ENCODE measurements at regions not wholly inside any gene's neighbourhood (a gene's known extent, or its start where the extent isn't known, plus 50 kb on each side); places are given as distances from the start of the nearest gene placed in this dataset.
"Not testable (repeated sequence)": the region's sequence is repeated elsewhere in the genome, so short reads cannot be mapped to it uniquely, and the experiment has no call there.

DNA sequence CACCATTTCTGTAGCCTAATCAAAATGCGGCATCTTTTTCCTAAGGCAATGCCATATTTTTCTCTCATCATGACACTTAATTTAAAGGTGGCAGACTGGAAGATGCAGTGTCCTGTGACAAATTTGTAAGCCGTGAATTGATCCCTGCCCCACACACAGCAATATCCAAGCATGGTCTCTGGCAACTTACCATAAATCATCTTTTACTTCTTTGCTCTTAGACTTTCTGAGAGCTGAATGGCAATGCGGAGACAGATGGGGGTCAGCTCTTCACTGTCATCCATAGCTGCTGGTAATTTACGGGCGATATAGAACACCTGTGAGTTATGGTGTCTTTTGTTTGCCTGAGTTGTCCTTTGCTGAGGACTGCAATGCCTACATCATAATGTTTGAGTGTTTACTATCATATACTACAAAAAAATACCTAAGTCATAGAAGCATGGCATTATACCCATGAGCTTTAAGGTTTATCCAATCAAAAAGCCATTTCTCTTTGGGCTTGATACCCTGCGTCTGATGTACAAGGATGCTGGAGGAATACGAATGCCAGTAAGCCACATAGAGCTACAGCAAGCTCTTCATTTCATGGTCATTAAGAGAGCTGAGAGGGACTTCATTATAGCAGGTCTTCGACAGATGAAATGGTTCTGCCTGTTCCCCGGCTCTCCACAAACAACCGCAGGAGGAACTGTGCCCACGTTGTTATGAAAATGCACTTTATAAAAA is 148.1 kb downstream of the TRIML1 start:
- no peak for DNase-seq

DNA sequence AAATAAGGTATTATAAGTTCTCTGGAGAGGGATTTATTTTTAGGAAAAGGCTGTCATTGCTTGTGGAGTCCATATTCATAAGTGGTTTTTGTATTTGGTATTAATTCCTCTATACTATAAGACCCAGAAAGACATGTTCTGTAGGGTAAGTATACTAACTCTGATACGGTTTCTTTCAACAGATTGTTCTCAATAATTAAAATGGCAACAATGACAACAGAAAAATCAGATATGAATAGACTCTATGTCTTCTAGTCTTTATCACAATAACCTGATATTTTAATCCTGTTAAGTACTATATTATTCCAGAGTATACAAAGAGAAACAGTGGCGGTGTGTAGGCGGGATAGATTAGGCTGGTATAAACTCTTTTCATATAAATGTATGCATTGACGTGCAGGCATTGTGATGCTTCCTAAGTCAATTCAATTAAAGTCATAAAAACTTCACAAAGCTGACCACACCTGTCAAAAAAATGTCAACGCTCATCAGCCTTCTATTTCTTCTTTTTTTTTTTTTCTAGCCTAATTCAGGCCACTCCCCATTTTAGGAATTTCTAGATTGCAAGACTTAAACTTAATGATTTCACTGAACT is 150.4 kb downstream of the TRIML1 start:
- no peak for DNase-seq

DNA sequence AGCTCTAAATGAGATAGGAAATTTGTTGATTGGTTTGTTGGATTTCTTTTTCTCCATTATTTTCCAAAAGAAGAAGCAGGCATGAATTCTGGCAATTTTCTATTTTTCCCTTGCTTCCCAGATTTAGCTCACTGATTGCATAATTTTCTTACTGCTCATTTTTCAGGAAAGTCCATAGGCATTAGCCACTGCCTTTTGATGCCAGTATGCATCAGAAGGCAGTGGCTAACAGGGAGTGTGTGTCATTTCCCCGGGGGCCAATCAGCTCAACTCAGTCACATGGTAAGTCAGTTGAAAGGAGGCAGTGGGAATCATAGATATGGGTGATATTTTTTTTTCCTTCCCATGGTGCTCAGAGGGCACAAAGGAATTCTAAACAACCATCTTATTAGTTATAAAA is 156.7 kb downstream of the TRIML1 start:
- no peak for DNase-seq

DNA sequence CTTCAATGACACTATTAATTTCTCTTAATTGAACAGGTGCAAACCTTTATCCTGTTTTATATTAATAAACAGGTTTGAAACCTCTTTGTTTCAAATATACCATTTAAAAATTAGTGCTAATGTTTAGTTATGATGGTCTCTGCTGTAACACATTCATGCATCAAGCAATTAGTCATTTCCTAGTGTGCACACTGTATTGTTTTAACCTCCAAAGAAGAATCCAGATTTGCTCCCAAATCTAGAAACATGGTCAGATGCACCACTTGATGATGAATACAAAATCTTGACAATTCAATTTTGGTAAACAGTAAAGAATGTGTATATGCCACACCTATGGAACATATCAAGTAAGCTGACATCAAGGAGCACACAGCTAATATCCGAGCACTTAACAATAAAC is 157.1 kb downstream of the TRIML1 start:
- no peak for DNase-seq

DNA sequence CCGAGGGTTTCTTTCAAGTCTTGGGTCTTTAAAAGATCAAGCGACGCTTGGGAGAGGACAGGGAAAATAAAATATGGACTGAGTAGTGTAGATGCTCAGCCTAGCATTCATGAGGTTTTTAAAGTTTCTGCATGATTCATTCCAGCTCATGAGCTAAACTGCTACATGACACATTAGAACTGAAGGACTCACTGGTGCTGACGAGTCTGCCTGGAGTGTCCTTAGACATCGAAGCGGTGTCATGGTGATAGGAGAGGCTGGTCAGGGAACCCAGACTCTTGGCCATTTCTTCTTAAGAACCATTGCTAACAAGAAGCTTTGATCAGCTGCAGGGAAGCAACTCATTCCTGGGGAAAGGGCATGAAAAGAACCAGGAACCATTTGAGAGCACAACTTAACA is 158.6 kb downstream of the TRIML1 start:
- DNase-seq: no peak

DNA sequence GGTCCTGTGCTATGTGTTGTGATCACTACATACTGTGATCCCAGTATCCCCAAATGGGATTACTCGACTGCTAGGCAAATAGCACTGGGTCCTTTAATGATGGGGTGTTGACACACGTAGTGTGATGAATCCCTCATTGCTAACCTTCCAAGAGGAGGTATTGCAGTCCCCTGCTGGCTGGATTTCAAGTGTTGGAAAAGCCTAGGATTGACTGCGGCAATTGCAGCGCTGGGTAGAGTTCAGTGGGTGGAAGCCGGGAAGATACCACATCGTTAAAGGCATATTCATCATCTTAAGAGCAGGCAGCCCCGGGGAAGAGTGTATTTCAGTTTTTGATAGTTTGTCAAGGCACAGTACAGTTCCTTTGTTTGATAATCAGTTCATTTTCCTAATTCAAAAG is 159.9 kb downstream of the TRIML1 start:
- no peak for DNase-seq

DNA sequence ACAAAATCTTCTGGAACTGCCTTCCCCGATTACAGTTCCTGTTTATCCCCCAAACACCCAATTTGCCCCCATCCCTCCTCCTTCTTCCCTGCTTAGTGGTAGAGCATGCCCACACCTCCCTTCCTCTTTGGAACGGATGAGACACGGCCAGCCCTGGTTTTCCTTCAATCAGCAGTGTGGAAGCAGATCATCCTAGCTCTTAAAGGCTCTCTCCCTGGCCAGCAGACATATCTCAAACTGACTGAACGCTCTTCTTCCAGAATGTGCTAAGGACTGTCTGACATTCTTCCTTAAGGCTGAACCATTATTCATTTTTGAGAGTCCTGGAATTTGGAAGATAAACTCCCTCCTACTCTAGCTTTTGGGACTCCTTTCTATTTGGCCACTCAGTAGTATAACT is 161.1 kb downstream of the TRIML1 start:
- DNase-seq: no peak

DNA sequence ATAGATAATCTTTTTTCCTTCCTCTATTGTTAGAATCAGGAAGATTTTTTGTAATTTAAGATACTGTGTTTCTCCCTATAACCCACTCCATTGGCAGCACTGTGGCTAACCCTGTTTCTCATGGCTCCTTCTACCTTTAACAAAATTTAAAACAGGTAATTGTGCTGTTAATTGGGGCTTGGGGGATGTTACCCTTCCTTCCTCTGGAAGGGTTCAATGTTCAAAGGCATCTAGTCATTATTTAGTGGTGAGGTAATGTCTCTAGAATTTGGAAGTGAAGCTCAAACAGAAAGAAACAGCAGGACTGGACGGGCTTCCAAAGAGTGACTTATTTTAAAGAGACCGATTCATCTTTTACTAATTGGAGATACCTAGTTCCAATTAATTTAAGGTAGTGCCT is 166.4 kb downstream of the TRIML1 start:
- DNase-seq: no peak

DNA sequence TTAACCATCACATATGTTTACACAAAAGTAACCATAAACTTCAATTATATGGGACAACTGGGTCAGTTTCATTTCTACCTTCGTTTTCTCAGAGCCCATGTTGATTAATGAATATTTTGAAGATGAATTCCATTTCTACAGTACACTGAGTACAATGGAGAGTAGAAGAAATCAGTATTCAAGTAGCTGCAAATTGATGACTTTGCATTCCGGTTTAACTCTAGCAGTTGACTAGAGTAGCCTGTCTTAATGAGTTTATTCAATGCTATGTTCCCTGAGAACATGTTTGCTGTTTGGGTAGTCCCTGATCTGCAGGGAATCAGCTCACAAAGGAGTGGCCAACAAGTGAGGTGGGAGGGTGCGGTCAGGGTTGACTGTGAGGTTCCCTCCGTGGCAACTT is 168.3 kb downstream of the TRIML1 start:
- DNase-seq: no peak

DNA sequence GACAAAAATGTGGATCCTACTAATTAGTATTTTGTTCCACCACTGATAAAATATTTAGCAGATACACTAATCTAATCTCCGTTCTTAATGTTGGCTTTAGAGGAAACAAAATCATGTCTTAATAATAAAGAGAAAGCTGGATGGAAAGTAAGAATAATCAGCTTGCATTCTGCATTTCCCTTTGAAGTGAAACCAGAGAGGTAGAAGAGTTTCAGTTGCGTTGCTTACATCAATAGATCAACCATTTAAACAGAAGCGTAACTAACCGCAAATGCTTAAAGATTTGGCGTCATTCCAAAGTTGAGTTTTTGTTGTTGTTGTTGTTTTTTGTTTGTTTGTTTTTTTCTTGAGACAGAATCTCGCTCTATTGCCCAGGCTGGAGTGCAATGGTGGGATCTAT is 168.9 kb downstream of the TRIML1 start:
- no peak for DNase-seq

DNA sequence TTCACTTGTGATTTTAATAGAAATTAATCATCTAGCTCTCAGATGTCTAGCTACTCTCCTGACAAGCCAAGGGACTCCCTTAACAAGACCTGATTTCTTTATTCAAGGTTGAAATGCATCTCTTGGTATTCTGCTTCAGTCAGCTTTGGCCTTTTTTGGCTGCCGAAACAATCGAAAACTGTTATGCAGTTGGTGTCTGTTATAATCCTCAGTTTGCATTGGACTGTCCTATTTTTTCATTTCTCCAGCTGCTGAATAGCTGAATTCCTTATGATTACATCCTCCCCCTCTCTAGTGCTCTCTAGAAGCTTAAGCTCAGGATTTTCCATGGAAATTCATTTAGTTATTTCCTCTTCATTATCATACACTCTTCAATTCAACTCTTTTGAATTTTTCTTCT is 177.2 kb downstream of the TRIML1 start:
- no peak for DNase-seq

DNA sequence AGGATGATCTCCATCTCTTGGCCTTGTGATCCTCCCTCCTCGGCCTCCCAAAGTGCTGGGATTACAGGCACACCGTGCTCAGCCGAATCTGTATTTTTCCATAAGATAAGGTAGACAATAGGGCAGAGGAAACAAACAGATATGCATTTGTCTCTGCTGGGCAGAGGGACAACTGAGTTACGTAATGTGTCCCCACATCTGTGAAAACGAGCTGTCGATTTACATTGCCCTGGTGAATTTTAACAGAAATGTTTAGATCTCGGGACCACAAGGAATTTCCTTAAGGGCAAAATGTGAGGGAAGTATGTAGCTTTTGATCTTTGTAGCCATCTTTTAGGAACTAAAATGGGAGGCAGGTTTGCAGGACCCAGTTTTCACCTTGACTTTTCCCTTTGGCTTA is 189.7 kb downstream of the TRIML1 start:
- no peak for DNase-seq

DNA sequence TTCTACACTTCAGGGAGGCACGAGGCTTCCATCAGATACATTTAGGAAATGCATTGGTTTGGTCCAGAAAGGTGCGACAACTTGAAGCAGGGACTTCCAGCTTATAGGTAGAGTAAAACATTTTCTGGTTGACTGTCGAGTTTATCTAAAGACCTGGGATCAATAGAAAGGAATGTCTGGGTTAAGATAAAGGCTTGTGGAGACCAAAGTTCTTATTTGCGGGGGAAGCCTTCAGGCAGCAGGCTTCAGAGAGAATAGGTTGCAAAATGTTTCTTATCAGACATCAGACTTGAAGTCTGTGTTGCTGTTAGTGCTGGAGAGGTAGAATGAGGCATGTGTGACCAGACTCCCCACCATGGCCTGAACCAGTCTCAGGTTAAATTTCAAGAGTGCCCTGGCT is 190.3 kb downstream of the TRIML1 start:
- no peak for DNase-seq

DNA sequence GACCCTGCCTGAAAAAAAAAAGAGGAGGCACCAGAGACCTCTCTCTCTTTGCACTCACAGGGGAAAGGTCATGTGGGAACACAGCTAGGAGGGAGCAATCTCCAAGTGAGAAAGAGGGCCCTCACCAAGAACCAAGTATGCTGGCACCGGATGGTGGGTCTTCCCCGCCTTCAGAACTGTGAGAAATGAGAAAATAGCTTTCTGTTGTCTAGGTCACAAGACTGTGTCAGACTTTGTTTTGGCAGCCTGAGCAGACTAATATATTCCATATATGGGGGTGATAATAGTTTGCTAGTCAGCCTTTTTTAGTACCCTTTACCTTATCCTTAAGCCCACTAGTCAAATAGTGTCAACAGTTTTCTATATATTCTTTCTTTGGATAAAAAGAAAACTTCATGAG is 193.0 kb downstream of the TRIML1 start:
- DNase-seq: no peak

DNA sequence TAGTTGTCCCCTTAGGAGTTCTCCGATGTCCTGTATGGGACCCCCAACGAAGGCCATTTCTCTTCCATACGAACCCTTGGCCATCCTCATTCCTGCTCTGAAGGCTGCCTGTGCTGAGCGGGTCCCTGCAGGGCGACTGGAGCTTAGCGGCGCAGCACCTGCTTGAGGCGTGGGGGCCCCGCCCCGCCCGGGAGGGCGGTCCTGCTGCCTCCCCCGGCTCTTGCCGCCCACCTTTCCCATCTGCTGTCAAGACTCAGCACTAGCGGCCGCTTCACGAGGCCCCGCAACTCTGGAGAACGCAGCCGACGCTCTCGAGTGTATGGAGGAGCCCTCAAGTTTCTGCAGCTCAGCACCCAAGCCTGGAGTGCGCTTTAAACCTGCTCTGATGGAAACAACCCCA is 197.7 kb downstream of the TRIML1 start:
- no peak for DNase-seq

DNA sequence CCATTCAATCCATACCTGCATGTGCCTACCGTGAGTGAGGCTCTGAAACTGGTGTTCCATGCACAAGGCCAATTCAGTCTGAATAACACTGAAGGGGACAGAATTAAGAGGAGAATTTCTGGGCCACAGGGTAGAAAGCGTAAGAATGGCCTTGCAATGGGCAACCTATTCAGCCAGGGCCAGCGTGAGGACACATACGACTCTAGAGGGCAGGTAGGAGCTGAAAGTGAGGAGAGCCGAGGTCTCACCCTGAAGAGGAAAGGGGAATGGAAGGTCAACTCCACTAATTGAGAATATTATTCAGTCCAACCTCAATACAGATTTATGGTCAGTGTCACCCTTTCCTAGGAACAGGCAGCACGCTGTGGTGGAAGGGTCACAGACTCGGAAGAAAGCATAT is 202.2 kb downstream of the TRIML1 start:
- no peak for DNase-seq

DNA sequence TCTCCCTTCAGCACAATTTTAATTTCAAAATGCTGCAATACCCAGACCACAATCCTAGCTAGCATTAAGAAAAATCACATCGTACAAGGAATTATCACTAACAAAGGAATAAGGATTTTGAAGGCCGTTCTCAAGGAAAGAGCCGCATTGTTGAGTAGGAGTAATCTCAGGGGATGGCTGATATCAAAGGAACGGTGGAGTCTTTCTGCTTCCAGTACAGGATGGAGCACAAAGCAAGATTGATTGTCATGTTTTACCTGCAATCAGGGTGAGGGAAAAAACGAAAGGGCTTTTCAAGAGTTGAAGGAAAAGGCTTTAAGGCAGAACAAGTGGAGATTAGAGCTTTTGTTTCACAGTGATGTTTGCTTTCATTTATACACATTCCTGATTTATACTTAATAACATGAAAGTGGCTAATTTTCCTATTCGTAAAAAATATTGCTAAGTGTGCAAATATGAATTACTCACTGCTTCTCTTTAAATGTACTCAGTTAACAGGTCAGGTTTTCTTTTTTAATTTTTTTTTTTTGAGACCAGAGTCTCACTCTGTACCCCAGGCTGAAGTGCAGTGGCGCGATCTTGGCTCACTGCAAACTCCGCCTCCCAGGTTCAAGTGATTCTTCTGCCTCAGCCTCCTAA is 207.0 kb downstream of the TRIML1 start:
- no peak for DNase-seq

DNA sequence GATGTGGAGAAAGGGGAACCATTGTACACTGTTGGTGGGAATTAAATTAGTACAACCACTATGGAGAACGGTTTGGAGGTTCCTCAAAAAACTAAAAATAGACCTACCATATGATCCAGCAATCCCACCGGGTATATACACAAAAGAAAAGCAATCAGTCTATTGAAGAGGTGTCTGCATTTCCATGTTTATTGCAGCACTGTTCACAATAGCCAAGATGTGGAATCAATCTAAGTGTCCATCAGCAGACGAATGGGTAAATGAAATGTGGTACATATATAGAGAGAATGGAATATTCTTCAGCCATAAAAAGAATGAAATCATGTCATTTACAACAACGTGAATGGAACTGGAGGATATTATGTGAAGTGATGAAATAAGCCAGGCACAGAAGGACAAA is 208.1 kb downstream of the TRIML1 start:
- DNase-seq: no peak

DNA sequence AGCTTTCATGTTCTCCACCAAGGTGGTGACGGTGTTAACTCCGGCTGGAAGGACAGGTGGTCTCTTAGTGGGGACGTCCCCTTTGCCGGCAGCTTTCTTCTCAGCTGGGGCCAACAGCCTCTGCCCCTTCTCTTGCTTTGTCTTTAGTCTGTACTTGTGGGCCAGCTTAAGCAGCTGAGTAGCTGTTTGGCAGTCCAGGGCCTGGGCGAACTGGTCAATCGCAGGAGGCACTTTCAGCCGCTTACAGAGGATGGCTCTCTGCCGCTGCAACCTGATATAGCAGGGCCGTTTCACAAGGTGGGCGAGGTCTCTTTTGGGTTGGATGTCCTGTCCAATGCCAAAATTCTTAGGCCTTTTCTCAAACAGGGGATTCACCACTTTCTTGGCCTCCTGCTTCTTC is 210.3 kb downstream of the TRIML1 start:
- DNase-seq: not testable (repeated sequence)

DNA sequence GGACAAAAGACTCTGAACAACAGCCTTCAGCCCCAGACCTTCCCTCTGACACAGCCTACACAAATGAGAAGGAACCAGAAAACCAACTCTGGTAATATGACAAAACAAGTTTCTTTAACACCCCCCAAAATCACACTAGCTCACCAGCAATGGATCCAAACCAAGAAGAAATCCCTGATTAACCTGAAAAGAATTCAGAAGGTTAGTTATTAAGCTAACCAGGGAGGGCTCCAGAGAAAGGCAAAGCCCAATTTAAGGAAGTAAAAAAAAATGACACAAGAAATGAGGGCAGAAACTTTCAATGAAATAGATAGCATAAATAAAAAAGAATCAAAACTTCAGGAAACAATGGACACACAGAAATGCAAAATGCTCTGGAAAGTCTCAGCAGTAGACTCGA is 224.0 kb downstream of the TRIML1 start:
- DNase-seq: no peak

DNA sequence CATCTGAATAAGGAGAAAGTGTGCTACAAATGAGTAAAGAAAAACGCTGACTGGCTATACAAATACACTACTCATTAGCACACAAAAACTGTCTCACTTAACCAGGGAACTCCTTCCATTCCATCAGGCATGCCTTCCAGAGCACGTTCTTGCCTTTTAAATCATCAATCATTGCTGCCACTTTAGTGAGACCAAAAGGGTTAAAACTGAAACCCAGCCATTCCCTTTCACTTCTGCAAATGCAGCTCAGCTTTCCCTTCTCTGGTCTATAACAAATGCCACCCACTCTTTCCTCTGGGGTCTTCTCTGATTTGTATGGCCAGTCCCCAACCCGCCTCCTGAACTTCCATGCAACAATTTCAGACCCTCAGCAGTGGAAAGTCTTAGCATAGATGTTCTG is 231.5 kb downstream of the TRIML1 start:
- DNase-seq: no peak

DNA sequence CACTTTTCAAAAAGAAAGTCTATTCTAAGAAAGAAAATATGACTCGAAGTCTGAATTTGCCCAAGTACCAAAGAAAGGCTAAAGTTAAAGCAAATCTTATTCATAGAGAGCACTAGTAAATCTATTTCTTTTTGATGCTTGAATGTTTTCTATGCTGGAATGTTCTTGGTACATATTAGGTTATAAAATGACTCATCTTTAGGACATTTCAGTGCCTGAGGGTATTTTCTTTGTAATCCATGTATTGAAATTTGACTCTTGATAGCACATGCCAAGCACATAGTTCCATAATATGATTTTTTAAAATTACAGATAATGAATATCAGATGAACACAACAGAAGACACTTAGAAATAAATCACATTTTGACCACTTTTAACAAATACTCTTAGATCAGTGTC is 232.8 kb downstream of the TRIML1 start:
- no peak for DNase-seq

DNA sequence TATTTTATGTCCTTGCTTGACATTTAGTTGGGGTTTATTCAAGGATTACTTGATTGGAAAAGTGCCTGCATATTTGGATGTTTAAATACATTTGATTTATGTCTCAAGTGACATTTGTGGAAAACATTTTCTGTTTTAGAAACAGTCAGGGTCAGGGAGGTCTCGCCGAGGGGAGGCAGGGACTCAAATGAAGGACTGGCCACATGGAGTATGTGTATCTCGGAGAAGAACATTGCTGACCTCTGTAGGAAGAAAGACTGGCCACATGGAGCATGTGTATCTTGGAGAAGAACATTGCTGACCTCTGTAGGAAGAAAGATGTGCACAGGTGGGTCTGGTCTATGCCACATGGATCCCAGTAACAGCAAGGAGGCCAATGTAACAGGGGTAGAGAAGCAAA is 233.6 kb downstream of the TRIML1 start:
- DNase-seq: no peak

DNA sequence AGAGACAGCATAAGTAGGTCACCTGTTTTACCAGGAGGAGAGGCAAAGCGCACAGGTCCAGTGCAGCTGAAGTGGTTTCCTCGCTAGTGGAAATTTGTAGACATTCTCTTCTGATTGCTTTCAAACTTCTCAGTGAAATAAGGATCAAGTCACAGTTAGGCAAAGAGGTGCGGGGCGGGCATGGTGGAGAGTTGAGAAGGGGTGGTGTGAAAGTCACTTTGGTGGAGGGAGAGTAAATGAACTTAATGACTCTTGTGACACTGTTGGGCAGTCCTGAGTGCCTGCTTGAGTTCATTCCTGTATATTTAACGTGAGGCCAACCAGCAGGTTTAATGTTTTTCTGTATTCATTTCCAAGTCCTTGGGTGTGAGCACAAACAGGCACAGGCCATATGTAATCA is 235.6 kb downstream of the TRIML1 start:
- no peak for DNase-seq

DNA sequence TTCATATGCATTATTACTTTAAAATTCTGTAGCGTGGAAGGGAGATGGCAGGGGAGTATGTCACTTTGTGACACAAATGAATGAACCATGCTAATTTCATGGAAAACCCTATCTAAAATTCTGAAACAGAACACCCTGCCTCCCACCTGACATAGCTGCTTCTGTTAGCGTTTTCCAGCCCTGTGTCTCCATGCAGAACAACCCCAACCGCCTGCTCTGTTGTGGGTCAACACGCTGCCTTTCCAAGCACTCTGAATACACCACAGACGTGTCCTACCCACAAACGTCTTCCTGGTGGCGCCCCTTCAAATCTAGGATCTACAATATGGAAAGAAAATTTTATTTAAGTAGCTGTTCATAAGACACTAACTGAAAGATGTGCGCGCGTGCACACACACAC is 238.6 kb downstream of the TRIML1 start:
- no peak for DNase-seq
